PC-3 (cell line): ENCODE measurements at regions not wholly inside any gene's neighbourhood (a gene's known extent, or its start where the extent isn't known, plus 50 kb on each side); places are given as distances from the start of the nearest gene placed in this dataset.

Experiments
- ATAC-seq: fragments of 200-7000 bp; cut with Tn5 transposase; 2 replicates; pipeline ENCODE4 v1.9.1; 2020; ENCODE audit warnings: mild to moderate bottlenecking, moderate library complexity
- BruUV-seq: library from RNA; stranded (reverse); fragments of 400-500 nt; replicated peaks from 2 replicates; lab custom pipeline; 2021; lab: Mats Ljungman, UMichigan
- CTCF ChIA-PET: fragments of 300-600 bp; sonication (Branson Sonifier 250); formaldehyde crosslinking; loops from one replicate; lab custom pipeline; 2022; ENCODE audit warnings: antibody characterized with exemption; lab: Charles Lee
- POLR2A ChIA-PET: fragments of 300-600 bp; sonication (Branson Sonifier 250); formaldehyde crosslinking; loops from one replicate; lab custom pipeline; 2022; ENCODE audit warnings: antibody characterized with exemption; ENCODE audit not compliant: unreplicated experiment; lab: Charles Lee
- DNase-seq: peaks from one replicate; pipeline ENCODE4 v3.0.0-alpha.2; 2015
- H2AFZ ChIP-seq: fragments of 300-600 bp; sonication (generic); 2 replicates; pipeline ENCODE4 v1.6.0; 2016; ENCODE audit warnings: antibody characterized with exemption, low read length
- H3F3A ChIP-seq: fragments of 300-600 bp; sonication (generic); one replicate; pipeline ENCODE4 v1.6.0; 2017; ENCODE audit warnings: antibody characterized with exemption, low read length, control low read depth, mild to moderate bottlenecking; ENCODE audit not compliant: unreplicated experiment
- H3K27ac ChIP-seq: fragments of 300-600 bp; sonication (generic); 2 replicates; pipeline ENCODE4 v1.5.1; 2016; ENCODE audit warnings: mild to moderate bottlenecking, low read length
- H3K27me3 ChIP-seq: fragments of 300-600 bp; sonication (generic); 2 replicates; pipeline ENCODE4 v1.6.1; 2016; ENCODE audit warnings: low read length, mixed read lengths
- H3K36me3 ChIP-seq: fragments of 300-600 bp; sonication (generic); 2 replicates; pipeline ENCODE4 v1.6.1; 2016; ENCODE audit warnings: low read depth, mixed run types, low read length, mixed read lengths
- H3K4me1 ChIP-seq: fragments of 300-600 bp; sonication (generic); 2 replicates; pipeline ENCODE4 v1.5.1; 2016; ENCODE audit warnings: low read length; ENCODE audit not compliant: insufficient read depth
- H3K4me2 ChIP-seq: fragments of 300-600 bp; sonication (generic); 2 replicates; pipeline ENCODE4 v1.6.0; 2016; ENCODE audit warnings: low read length
- H3K4me3 ChIP-seq: fragments of 300-600 bp; sonication (generic); 2 replicates; pipeline ENCODE4 v1.5.1; 2016; ENCODE audit warnings: mild to moderate bottlenecking, low read length, mixed read lengths
- H3K79me2 ChIP-seq: fragments of 300-600 bp; sonication (generic); 2 replicates; pipeline ENCODE4 v1.6.1; 2017; ENCODE audit warnings: low read length, mixed read lengths
- H3K9ac ChIP-seq: fragments of 300-600 bp; sonication (generic); 2 replicates; pipeline ENCODE4 v1.6.0; 2016; ENCODE audit warnings: mild to moderate bottlenecking, low read length
- H3K9me2 ChIP-seq: fragments of 300-600 bp; sonication (generic); replicated peaks from 2 replicates; pipeline ENCODE4 v1.6.1; 2016; ENCODE audit warnings: mixed run types, low read length, mixed read lengths
- H3K9me3 ChIP-seq: fragments of 300-600 bp; sonication (generic); 2 replicates; pipeline ENCODE4 v1.6.1; 2016; ENCODE audit warnings: low read length, mixed read lengths
- H4K20me1 ChIP-seq: fragments of 300-600 bp; sonication (generic); 2 replicates; pipeline ENCODE4 v1.6.1; 2016; ENCODE audit warnings: low read length, mixed read lengths
- EZH2 ChIP-seq: fragments of 300-600 bp; sonication (generic); IDR thresholded peaks from one replicate; pipeline ENCODE4 v1.6.1; 2017; ENCODE audit warnings: antibody characterized with exemption, mild to moderate bottlenecking, low read length; ENCODE audit not compliant: unreplicated experiment
- EZH2phosphoT487 ChIP-seq: fragments of 300-600 bp; sonication (generic); IDR thresholded peaks from 2 replicates; pipeline ENCODE4 v1.6.1; 2018; ENCODE audit warnings: mild to moderate bottlenecking, antibody characterized with exemption, low read length, borderline replicate concordance
- intact Hi-C: fragments of 100-400 bp; cut with micrococcal nuclease; formaldehyde crosslinking; loops from 2 replicates; pipeline ENCODE4 v1.9.0; 2023
- TF ChIP-seq, protein P1 (sequence below): fragments of 300-600 bp; sonication (generic); conservative IDR thresholded peaks from 2 replicates; pipeline ENCODE4 v1.5.1; 2017; ENCODE audit warnings: antibody characterized with exemption, low read depth, mild to moderate bottlenecking, low read length

DNA sequence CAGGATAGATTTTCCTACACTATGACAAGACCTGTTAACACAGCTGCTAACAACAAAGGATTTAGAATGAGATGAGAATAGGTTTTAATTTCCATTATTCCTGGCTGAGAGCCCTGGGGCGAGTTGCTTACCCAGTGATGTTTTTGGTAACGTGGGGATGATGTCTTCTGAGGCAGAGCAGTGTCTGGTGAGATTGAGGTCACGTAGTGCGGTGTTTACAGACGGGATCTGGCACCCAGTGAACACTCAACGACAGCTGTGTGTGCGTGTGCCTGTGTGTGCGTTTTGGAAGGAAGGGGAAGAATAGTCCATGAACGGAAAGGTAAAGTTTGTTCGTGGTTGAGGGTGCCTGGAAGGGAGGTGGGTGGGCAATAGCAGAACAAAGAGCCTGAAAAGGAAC lies 384.7 kb downstream of the C6orf118 start:
- POLR2A ChIA-PET = interaction anchor here (0.5 kb wide), 1 partner anchor 84 kb away, joined by 3 read pairs; no protein-coding TSS in a partner anchor
- H2AFZ ChIP-seq = no peak overlapping the region
- no peak for DNase-seq
- no TSS peak for BruUV-seq
- CTCF ChIA-PET = interaction anchor here (0.8 kb wide), 1 partner anchor 41 kb away, joined by 6 read pairs; no protein-coding TSS in a partner anchor
- H3K27me3 ChIP-seq = no peaks in the 10 kb centered on the region
- TF ChIP-seq, protein P1, sequence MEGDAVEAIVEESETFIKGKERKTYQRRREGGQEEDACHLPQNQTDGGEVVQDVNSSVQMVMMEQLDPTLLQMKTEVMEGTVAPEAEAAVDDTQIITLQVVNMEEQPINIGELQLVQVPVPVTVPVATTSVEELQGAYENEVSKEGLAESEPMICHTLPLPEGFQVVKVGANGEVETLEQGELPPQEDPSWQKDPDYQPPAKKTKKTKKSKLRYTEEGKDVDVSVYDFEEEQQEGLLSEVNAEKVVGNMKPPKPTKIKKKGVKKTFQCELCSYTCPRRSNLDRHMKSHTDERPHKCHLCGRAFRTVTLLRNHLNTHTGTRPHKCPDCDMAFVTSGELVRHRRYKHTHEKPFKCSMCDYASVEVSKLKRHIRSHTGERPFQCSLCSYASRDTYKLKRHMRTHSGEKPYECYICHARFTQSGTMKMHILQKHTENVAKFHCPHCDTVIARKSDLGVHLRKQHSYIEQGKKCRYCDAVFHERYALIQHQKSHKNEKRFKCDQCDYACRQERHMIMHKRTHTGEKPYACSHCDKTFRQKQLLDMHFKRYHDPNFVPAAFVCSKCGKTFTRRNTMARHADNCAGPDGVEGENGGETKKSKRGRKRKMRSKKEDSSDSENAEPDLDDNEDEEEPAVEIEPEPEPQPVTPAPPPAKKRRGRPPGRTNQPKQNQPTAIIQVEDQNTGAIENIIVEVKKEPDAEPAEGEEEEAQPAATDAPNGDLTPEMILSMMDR = no peak
- TF ChIP-seq EZH2 (no peak), EZH2phosphoT487 (no peak)
- no peaks in the 10 kb centered on the region for H3F3A ChIP-seq
- intact Hi-C loops = loop anchor here (5.0 to 10.0 kb wide), 3 partner anchors 123 to 1750 kb away; no protein-coding TSS in a partner anchor
- no peaks in the 10 kb centered on the region for H3K4me1 ChIP-seq
- no peak overlapping the region for H3K9ac ChIP-seq
- no peaks in the 10 kb centered on the region for H4K20me1 ChIP-seq
- H3K4me2 ChIP-seq = no peak overlapping the region
- no peak overlapping the region for H3K4me3 ChIP-seq
- no peaks in the 10 kb centered on the region for H3K9me3 ChIP-seq
- H3K79me2 ChIP-seq = no peaks in the 10 kb centered on the region
- no peaks in the 10 kb centered on the region for H3K36me3 ChIP-seq
- no peaks in the 10 kb centered on the region for H3K9me2 ChIP-seq
- ATAC-seq = no peak
- H3K27ac ChIP-seq = no peak overlapping the region

DNA sequence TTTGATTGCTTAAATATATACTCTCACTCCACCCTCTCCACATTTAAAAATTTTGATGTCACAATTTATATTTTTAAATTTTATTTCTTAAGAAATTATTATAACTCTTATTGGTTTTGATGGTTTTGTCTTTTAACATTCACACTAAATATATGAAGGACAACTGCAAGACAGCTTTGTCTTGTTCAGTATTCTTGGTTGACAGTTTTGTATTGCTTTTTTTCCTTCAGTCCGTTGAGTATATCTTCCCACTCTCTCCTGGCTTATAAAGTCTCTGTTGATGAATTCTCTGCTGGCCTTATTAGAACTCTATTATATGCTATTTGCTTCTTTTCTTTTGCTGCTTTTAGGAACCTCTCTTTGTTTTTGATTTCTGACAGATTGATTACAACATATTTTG lies 392.2 kb downstream of the C6orf118 start:
- no peaks in the 10 kb centered on the region for H3K27me3 ChIP-seq
- no peak overlapping the region for H3K4me2 ChIP-seq
- no peaks in the 10 kb centered on the region for H3K9me3 ChIP-seq
- no TSS peak for BruUV-seq
- no peaks in the 10 kb centered on the region for H4K20me1 ChIP-seq
- H3K9ac ChIP-seq = no peak overlapping the region
- no peak overlapping the region for H3K27ac ChIP-seq
- H3K4me3 ChIP-seq = no peak overlapping the region
- no peak for ATAC-seq
- ChIA-PET POLR2A (no interaction called here), CTCF (no interaction called here)
- no peak overlapping the region for H2AFZ ChIP-seq
- intact Hi-C loops = no loop called here
- H3K36me3 ChIP-seq = no peaks in the 10 kb centered on the region
- no peaks in the 10 kb centered on the region for H3K9me2 ChIP-seq
- H3F3A ChIP-seq = no peaks in the 10 kb centered on the region
- DNase-seq = no peak
- no peaks in the 10 kb centered on the region for H3K4me1 ChIP-seq
- TF ChIP-seq, protein P1 = no peak
- TF ChIP-seq EZH2 = no peak
- TF ChIP-seq EZH2phosphoT487 = no peak
- H3K79me2 ChIP-seq = no peaks in the 10 kb centered on the region

- BruUV-seq = no TSS peak
- no peaks in the 10 kb centered on the region for H3K27me3 ChIP-seq
- no peak for TF ChIP-seq EZH2phosphoT487
- TF ChIP-seq, protein P1 = no peak
- TF ChIP-seq EZH2 = no peak
- no peaks in the 10 kb centered on the region for H3K79me2 ChIP-seq
- H3F3A ChIP-seq = no peaks in the 10 kb centered on the region
- H3K27ac ChIP-seq = no peak overlapping the region
- ATAC-seq = no peak
- no peak overlapping the region for H2AFZ ChIP-seq
- no peak overlapping the region for H3K4me2 ChIP-seq
- ChIA-PET CTCF (no interaction called here), POLR2A (no interaction called here)
- H3K9me2 ChIP-seq = no peaks in the 10 kb centered on the region
- intact Hi-C loops = no loop called here
- H3K9ac ChIP-seq = no peak overlapping the region
- H4K20me1 ChIP-seq = no peaks in the 10 kb centered on the region
- H3K36me3 ChIP-seq = no peaks in the 10 kb centered on the region
- H3K4me3 ChIP-seq = no peak overlapping the region
- no peak for DNase-seq
- no peaks in the 10 kb centered on the region for H3K9me3 ChIP-seq
- H3K4me1 ChIP-seq = no peaks in the 10 kb centered on the region
These were observed 393.3 kb downstream of the C6orf118 start for GRCh38 chr6:164916087-164916486.
